SK-N-SH (cell line): ENCODE measurements at regions not wholly inside any gene's neighbourhood (a gene's known extent, or its start where the extent isn't known, plus 50 kb on each side); places are given as distances from the start of the nearest gene placed in this dataset.

Experiments
- CTCF ChIA-PET: fragments of 300-600, 350-600 bp; formaldehyde crosslinking; extraction: SDS; loops from one replicate; lab custom pipeline; 2021; lab: Yijun Ruan, JAX
- POLR2A ChIA-PET: fragments of 350-600 bp; sonication (Branson Sonifier 250); formaldehyde crosslinking; extraction: SDS; loops from one replicate; lab custom pipeline; 2020; ENCODE audit warnings: antibody characterized with exemption, inconsistent platforms; lab: Yijun Ruan, JAX
- DNase-seq: peaks from one replicate; pipeline ENCODE4 v3.0.0; 2012
- H2AFZ ChIP-seq: fragments of 200-600 bp; sonication (generic); 2 replicates; pipeline ENCODE4 v1.8.1; 2016; ENCODE audit warnings: antibody characterized with exemption, mild to moderate bottlenecking, low read depth
- H3F3A ChIP-seq: fragments of 200-600 bp; sonication (generic); replicated peaks from 2 replicates; pipeline ENCODE3; 2016; ENCODE audit warnings: antibody characterized with exemption, mild to moderate bottlenecking; ENCODE audit not compliant: insufficient read depth
- H3K27ac ChIP-seq, 2 experiments: fragments of 200-500 bp in 1 of 2; fragments of 200-600 bp in 1 of 2; sonication (Bioruptor generic) in 1 of 2; sonication (generic), shearing (Covaris generic) in 1 of 2; 2 replicates each; pipeline versions ENCODE4 v1.5.1 to v1.6.1; 2014 to 2016; ENCODE audit warnings: low read depth in 2 of 2, inconsistent platforms in 1 of 2, low read length in 1 of 2, mild to moderate bottlenecking in 1 of 2, mixed read lengths in 1 of 2
- H3K27me3 ChIP-seq: fragments of 200-600 bp; sonication (generic), shearing (Covaris generic); 2 replicates; pipeline ENCODE4 v1.6.1; 2016; ENCODE audit warnings: mixed run types; ENCODE audit not compliant: insufficient read depth
- H3K36me3 ChIP-seq, 2 experiments: fragments of 200-500 bp in 1 of 2; fragments of 200-600 bp in 1 of 2; sonication (Bioruptor generic) in 1 of 2; sonication (generic) in 1 of 2; replicated peaks in 1 of 2; 2 replicates each; pipeline versions ENCODE3 to v1.5.1; 2014 to 2016; ENCODE audit warnings: low read length in 1 of 2, mild to moderate bottlenecking in 1 of 2; ENCODE audit not compliant: insufficient read depth in 2 of 2, control insufficient read depth in 1 of 2
- H3K4me1 ChIP-seq, 2 experiments: fragments of 200-500 bp in 1 of 2; fragments of 200-600 bp in 1 of 2; sonication (Bioruptor generic) in 1 of 2; sonication (generic), shearing (Covaris generic) in 1 of 2; 2 replicates each; pipeline versions ENCODE4 v1.5.1 to v1.6.1; 2014 to 2016; ENCODE audit warnings: low read depth in 1 of 2, low read length in 1 of 2, mixed run types in 1 of 2; ENCODE audit not compliant: insufficient read depth in 2 of 2, control insufficient read depth in 1 of 2
- H3K4me2 ChIP-seq: fragments of 200-600 bp; sonication (generic), shearing (Covaris generic); 2 replicates; pipeline ENCODE4 v1.6.1; 2017; ENCODE audit warnings: mixed run types
- H3K4me3 ChIP-seq, 2 experiments: fragments of 200-500 bp in 1 of 2; fragments of 200-600 bp in 1 of 2; sonication (Bioruptor generic) in 1 of 2; sonication (generic), shearing (Covaris generic) in 1 of 2; 2 replicates each; pipeline versions ENCODE4 v1.5.1 to v1.8.1; 2014 to 2016; ENCODE audit warnings: low read depth in 2 of 2, inconsistent platforms in 1 of 2, low read length in 1 of 2, mild to moderate bottlenecking in 1 of 2, mixed read lengths in 1 of 2, moderate library complexity in 1 of 2
- H3K79me2 ChIP-seq: fragments of 200-600 bp; sonication (generic); 2 replicates; pipeline ENCODE4 v1.8.1; 2017; ENCODE audit warnings: mild to moderate bottlenecking; ENCODE audit not compliant: insufficient read depth
- H3K9ac ChIP-seq: fragments of 200-600 bp; sonication (generic); 2 replicates; pipeline ENCODE4 v1.6.1; 2017; ENCODE audit warnings: mixed run types
- H3K9me2 ChIP-seq: fragments of 200-600 bp; sonication (generic); 2 replicates; pipeline ENCODE4 v1.6.1; 2017; ENCODE audit warnings: mixed run types
- H3K9me3 ChIP-seq: fragments of 200-600 bp; sonication (generic); 2 replicates; pipeline ENCODE4 v1.6.1; 2017; ENCODE audit warnings: mixed run types, mild to moderate bottlenecking, moderate library complexity
- H4K20me1 ChIP-seq: fragments of 200-600 bp; sonication (generic); 2 replicates; pipeline ENCODE4 v1.6.1; 2017; ENCODE audit warnings: mild to moderate bottlenecking, mixed run types; ENCODE audit not compliant: insufficient read depth
- CHD2 ChIP-seq: fragments of 150-350 bp; IDR thresholded peaks from 2 replicates; pipeline ENCODE4 v1.6.1; 2018; ENCODE audit warnings: low read length; ENCODE audit not compliant: partially characterized antibody
- ELF1 ChIP-seq: IDR thresholded peaks from 2 replicates; pipeline ENCODE4 v1.4.0; 2012
- EP300 ChIP-seq, 2 experiments: IDR thresholded peaks; 2 replicates each; pipeline versions ENCODE4 v1.4.0 to v1.6.1; 2012; ENCODE audit warnings: borderline replicate concordance in 1 of 2, low read depth in 1 of 2, low read length in 1 of 2
- EZH2phosphoT487 ChIP-seq: fragments of 200-600 bp; sonication (generic); IDR thresholded peaks from 2 replicates; pipeline ENCODE4 v1.6.1; 2017; ENCODE audit warnings: low read depth, mixed run types, mild to moderate bottlenecking, antibody characterized with exemption, moderate library complexity, borderline replicate concordance
- FOXJ3 ChIP-seq: sonication (generic); formaldehyde crosslinking; IDR thresholded peaks from 2 replicates; pipeline ENCODE4 v1.5.1; 2020; ENCODE audit warnings: mild to moderate bottlenecking, missing genetic modification reagents
- GABPA ChIP-seq: IDR thresholded peaks from 2 replicates; pipeline ENCODE4 v1.4.0; 2012; ENCODE audit warnings: low read depth, mild to moderate bottlenecking
- GATA2 ChIP-seq: sonication (generic); formaldehyde crosslinking; IDR thresholded peaks from 2 replicates; pipeline ENCODE4 v1.5.0; 2020; ENCODE audit warnings: mild to moderate bottlenecking, missing genetic modification reagents
- MEF2A ChIP-seq: IDR thresholded peaks from 2 replicates; pipeline ENCODE4 v1.4.0; 2012; ENCODE audit warnings: low read depth, borderline replicate concordance
- NFIC ChIP-seq: IDR thresholded peaks from 2 replicates; pipeline ENCODE4 v1.4.0; 2012; ENCODE audit warnings: borderline replicate concordance
- RAD21 ChIP-seq: IDR thresholded peaks from 2 replicates; pipeline ENCODE4 v1.6.1; 2012; ENCODE audit warnings: mild to moderate bottlenecking, low read length
- RCOR1 ChIP-seq: fragments of 150-350 bp; IDR thresholded peaks from 2 replicates; pipeline ENCODE4 v1.6.1; 2017; ENCODE audit warnings: antibody characterized with exemption, low read length
- YY1 ChIP-seq: IDR thresholded peaks from 2 replicates; pipeline ENCODE4 v1.4.0; 2012; ENCODE audit warnings: low read depth, mild to moderate bottlenecking
- WGBS: methylation state at CpG from one replicate; pipeline ENCODE4 v1.1.6; 2017; ENCODE audit warnings: low lambda C conversion rate; 5-methylcytosine and 5-hydroxymethylcytosine counted together
- TF ChIP-seq, protein P1 (sequence below): IDR thresholded peaks from 2 replicates; pipeline ENCODE4; 2012
- TF ChIP-seq, protein P2 (sequence below): fragments of 150-350 bp; IDR thresholded peaks from 2 replicates; pipeline ENCODE4 v1.6.1; 2017; ENCODE audit warnings: antibody characterized with exemption, low read length, low read depth, borderline replicate concordance
- TF ChIP-seq, protein P3 (sequence below): IDR thresholded peaks from 2 replicates; pipeline ENCODE4 v1.4.0; 2012; ENCODE audit warnings: low read depth
- TF ChIP-seq, protein P4 (sequence below): IDR thresholded peaks from 2 replicates; pipeline ENCODE4 v1.6.1; 2012; ENCODE audit warnings: mild to moderate bottlenecking, low read depth, low read length, moderate library complexity
- TF ChIP-seq, protein P5 (sequence below): fragments of 200-600 bp; sonication (generic); IDR thresholded peaks from 2 replicates; pipeline ENCODE4 v1.6.1; 2017; ENCODE audit warnings: antibody characterized with exemption, mild to moderate bottlenecking, moderate library complexity

DNA sequence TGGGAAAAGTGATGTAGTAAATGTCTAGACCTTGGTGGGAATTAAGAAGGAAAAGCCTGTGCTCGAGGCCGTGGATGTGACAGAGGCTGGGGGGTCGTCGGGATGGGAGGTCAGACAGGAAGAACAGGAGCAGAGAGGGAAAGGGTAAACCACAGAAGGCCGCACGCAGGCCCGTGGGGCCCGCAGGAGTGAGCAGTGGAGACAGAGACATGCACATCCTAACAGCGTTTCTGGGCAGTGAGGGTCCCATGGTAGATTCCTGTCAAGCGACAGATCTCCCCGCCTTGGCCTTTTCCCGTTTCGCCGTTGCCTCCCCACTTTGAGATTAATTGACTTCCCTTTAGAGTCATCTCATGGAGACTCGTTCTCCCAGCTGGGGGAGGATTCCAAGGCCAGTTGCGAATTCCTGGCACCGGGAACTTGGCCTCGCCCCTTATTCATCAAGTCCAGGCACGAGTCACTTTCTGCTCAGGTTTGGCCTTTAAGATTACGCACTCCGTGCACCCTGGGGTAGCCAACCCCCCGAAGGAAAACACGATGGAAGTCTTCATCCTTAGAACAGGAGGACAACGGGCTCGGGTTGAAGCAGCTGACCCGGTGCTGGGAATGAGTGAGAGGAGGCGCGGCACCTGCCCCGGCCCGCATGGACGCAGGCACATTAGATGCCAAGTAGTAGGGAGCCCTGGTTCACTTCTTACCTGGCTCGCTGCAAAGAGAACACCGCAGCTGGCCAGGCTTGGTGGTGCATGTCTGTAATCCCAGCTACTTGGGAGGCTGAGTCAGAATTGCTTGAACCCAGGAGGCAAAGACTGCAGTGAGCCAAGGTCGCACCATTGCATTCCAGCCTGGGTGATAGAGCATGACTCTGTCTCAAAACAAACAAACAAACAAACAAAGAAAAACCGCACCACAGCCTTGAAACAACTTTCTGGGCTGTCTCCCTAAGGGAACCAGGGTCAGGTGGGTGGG is 315.2 kb upstream of the SHH start:
- CTCF ChIA-PET: no interaction called here
- Histone ChIP-seq H3K4me1 (no peaks in the 10 kb centered on the region), H3K9ac (no peak overlapping the region), H2AFZ (no peak overlapping the region)
- WGBS: 26% methylated on average over 35 of the region's 35 CpGs
- TF ChIP-seq FOXJ3 (CRISPR knock-in tag) (no peak), GATA2 (no peak), EP300 (IDR thresholded peaks at IDR 0.05; ENCODE audit: borderline replicate concordance in 1 of 2, low read depth in 1 of 2, low read length in 1 of 2) (no peak), NFIC (no peak), EZH2phosphoT487 (no peak), MEF2A (no peak), RCOR1 (no peak), RAD21 (no peak), GABPA (no peak), ELF1 (no peak), YY1 (no peak), CHD2 (no peak)
- TF ChIP-seq, protein P1, sequence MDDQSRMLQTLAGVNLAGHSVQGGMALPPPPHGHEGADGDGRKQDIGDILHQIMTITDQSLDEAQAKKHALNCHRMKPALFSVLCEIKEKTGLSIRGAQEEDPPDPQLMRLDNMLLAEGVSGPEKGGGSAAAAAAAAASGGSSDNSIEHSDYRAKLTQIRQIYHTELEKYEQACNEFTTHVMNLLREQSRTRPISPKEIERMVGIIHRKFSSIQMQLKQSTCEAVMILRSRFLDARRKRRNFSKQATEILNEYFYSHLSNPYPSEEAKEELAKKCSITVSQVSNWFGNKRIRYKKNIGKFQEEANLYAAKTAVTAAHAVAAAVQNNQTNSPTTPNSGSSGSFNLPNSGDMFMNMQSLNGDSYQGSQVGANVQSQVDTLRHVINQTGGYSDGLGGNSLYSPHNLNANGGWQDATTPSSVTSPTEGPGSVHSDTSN: no peak
- TF ChIP-seq, protein P2, sequence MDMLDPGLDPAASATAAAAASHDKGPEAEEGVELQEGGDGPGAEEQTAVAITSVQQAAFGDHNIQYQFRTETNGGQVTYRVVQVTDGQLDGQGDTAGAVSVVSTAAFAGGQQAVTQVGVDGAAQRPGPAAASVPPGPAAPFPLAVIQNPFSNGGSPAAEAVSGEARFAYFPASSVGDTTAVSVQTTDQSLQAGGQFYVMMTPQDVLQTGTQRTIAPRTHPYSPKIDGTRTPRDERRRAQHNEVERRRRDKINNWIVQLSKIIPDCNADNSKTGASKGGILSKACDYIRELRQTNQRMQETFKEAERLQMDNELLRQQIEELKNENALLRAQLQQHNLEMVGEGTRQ: no peak
- TF ChIP-seq, protein P3, sequence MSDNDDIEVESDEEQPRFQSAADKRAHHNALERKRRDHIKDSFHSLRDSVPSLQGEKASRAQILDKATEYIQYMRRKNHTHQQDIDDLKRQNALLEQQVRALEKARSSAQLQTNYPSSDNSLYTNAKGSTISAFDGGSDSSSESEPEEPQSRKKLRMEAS: no peak
- TF ChIP-seq, protein P4, sequence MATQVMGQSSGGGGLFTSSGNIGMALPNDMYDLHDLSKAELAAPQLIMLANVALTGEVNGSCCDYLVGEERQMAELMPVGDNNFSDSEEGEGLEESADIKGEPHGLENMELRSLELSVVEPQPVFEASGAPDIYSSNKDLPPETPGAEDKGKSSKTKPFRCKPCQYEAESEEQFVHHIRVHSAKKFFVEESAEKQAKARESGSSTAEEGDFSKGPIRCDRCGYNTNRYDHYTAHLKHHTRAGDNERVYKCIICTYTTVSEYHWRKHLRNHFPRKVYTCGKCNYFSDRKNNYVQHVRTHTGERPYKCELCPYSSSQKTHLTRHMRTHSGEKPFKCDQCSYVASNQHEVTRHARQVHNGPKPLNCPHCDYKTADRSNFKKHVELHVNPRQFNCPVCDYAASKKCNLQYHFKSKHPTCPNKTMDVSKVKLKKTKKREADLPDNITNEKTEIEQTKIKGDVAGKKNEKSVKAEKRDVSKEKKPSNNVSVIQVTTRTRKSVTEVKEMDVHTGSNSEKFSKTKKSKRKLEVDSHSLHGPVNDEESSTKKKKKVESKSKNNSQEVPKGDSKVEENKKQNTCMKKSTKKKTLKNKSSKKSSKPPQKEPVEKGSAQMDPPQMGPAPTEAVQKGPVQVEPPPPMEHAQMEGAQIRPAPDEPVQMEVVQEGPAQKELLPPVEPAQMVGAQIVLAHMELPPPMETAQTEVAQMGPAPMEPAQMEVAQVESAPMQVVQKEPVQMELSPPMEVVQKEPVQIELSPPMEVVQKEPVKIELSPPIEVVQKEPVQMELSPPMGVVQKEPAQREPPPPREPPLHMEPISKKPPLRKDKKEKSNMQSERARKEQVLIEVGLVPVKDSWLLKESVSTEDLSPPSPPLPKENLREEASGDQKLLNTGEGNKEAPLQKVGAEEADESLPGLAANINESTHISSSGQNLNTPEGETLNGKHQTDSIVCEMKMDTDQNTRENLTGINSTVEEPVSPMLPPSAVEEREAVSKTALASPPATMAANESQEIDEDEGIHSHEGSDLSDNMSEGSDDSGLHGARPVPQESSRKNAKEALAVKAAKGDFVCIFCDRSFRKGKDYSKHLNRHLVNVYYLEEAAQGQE: no peak
- TF ChIP-seq, protein P5, sequence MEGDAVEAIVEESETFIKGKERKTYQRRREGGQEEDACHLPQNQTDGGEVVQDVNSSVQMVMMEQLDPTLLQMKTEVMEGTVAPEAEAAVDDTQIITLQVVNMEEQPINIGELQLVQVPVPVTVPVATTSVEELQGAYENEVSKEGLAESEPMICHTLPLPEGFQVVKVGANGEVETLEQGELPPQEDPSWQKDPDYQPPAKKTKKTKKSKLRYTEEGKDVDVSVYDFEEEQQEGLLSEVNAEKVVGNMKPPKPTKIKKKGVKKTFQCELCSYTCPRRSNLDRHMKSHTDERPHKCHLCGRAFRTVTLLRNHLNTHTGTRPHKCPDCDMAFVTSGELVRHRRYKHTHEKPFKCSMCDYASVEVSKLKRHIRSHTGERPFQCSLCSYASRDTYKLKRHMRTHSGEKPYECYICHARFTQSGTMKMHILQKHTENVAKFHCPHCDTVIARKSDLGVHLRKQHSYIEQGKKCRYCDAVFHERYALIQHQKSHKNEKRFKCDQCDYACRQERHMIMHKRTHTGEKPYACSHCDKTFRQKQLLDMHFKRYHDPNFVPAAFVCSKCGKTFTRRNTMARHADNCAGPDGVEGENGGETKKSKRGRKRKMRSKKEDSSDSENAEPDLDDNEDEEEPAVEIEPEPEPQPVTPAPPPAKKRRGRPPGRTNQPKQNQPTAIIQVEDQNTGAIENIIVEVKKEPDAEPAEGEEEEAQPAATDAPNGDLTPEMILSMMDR: no peak
- TF ChIP-seq, all 33 proteins: peak for 0
- POLR2A ChIA-PET: no interaction called here
- no peak overlapping the region for H3K4me3 ChIP-seq
- no peak for DNase-seq
- H3F3A ChIP-seq: no peaks in the 10 kb centered on the region
- H3K4me2 ChIP-seq: no peak overlapping the region
- H3K27me3 ChIP-seq: peaks cover 88% of the 10 kb centered on the region
- no peak overlapping the region for H3K27ac ChIP-seq
- H3K9me2 ChIP-seq: no peaks in the 10 kb centered on the region
- H4K20me1 ChIP-seq: no peaks in the 10 kb centered on the region
- no peaks in the 10 kb centered on the region for H3K79me2 ChIP-seq
- H3K36me3 ChIP-seq: no peaks in the 10 kb centered on the region
- H3K9me3 ChIP-seq: no peaks in the 10 kb centered on the region
